HG03135 (cell line): ENCODE measurements at regions not wholly inside any gene's neighbourhood (a gene's known extent, or its start where the extent isn't known, plus 50 kb on each side); places are given as distances from the start of the nearest gene placed in this dataset.
"Not testable (repeated sequence)": the region's sequence is repeated elsewhere in the genome, so short reads cannot be mapped to it uniquely, and the experiment has no call there.

Experiments used
- ATAC-seq: cut with Tn5 transposase; IDR thresholded peaks from one replicate; pipeline ENCODE4 v1.9.1; 2021; ENCODE audit warnings: mild to moderate bottlenecking, moderate library complexity; ENCODE audit not compliant: unreplicated experiment

DNA sequence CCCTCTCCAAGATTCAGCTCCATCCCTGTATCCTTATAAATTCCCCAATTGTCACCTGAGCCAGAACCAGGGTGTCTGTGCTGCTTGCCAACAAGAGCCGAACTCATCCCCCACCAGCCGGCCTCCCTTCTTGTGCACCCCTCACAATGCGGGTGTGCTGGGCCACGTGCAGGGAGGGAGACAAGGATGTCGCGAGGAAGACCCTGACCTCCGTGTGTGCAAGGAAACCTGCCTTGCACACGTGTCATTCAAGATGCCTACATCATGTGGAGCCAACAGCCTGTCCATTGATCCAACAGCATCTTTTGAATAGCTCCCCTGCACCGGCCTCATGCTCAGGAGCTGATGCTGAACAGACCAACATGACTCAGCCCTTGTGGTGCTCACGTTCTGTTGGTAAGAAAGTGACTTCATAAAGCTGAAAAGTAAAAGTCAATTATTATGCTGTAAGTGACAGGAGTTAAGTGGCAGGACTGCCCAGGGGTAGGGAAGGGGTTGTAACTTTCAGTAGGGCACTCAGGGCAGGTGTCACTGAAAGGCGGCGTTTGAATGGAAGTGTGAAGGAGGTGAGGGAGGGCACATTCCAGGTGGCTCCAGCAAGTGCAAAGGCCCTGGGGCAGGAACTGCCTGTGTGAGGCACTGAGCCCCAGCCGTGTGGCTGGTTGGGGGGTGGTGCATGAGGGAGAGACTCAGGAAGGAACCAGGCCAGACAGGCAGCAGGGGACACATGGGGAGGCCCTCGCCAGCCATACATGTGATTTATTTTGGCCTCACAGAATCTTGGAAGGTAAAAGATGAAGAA, 302.2 kb downstream of the FOXL1 start:
- ATAC-seq, result no peak

DNA sequence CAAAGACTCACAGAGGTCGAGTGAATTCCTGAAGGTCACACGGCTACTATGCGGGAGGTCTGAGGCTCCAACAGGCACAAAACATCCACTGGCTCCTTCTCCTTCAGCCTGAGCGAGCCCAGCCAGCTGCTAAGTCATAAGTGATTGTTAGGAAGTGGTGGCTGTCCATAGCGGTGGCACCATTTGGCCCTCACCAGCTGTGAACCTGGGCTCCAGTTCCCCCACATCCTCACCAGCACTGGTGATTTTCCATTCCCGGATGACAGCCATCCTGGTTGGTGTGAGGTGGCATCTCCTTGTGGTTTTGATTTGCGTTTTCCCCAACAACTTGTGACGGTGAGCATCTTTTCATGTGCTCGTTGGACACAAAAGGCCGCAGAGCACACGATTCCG, 302.8 kb downstream of the FOXL1 start:
- no peak for ATAC-seq

DNA sequence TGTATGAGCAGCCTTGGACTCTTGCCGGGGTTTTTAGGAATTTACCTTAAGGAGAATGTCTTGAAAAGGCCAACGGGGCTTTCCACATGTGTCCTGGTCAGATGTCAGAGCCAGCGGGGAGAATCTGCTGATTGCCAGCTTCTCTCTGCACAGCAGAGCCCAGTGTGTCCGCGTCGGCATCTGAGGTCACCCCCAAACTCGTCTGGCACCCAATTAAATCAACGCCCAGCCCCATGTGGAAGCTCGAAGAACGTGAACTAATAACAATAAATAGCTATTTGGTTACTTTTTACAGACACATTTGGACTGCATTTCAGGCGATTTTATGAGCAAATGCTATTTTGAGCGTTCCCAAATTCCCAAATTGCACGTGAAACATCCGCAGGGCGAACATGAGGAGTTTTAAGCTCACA, 303.5 kb downstream of the FOXL1 start:
- ATAC-seq, result no peak

DNA sequence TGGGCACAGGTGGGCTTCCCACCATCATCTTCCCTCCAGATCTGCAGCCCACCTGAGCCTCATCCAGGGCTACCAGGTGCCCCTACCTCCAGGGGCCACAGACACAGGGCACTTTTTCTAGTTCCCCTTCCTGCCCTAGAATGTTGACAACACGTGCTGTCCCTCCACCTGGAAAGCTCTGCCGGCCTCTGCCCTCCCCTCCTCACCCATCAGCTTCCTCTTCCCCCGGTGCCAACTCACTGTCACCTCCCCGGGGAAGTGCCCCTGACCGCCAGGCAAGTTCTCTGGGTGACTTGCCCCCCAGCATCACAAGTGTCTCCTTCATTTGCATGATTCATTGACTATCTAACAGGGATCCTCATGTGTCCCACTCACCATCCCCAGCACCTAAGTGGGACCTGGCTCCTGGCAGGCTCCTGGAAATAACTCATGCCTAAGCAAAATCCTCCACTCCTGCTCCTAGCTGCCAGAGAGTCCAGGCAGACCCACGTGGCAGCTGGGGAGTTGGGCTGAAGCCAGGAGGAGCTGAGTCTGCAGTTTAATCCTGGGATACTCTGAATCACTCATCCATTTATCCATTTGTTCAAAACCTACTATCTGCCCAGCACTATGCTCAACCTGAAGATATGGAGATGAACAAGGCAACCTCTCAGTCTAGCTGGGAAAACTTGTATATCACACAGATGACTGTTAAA, 304.4 kb downstream of the FOXL1 start:
- no peak for ATAC-seq

DNA sequence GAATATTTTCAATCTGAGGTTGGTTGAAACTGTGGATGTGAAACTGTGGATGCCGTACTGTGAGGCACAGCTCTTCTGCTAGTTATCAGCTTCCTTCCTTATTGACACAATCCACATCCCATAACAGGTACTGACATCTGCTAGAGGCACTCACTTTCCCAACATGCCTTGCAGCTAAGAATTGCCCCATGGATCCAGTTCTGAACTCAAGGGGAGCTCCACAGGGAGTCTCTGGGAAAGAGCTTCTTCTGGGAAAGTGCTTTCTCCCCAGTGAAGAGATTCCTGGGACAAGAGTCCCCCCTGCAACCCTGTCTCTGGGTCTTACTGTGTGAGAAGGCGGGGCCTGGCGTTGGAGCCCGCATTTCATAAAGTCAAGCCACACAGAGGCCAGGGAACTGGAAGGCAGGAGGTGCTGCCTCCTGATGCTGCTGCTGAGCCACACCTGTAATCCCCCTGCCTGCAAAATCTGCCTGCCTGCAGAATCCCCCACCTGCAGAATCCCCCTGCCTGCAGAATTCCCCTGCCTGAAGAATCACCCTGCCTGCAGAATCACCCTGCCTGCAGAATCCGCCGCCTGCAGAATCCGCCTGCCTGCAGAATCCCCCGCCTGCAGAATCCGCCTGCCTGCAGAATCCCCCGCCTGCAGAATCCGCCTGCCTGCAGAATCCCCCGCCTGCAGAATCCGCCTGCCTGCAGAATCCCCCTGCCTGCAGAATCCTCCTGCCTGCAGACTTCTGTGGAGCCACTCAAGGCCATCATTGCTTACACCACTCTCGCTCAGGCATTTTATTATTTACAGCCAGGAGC, 305.4 kb downstream of the FOXL1 start:
- ATAC-seq, result no peak

DNA sequence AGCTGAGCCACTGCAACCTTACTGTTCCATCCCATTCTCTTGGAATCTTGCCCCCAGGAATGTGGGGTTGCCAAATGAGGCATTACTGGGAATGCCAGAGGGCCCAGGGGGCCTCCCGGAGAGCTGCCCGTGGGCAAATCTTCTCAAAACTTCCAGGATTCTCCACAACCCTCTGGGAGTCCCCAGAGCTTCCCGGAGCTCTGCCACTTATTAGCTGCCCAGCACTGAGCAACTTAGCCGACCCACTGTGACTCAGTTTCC, 306.0 kb downstream of the FOXL1 start:
- ATAC-seq, result no peak

DNA sequence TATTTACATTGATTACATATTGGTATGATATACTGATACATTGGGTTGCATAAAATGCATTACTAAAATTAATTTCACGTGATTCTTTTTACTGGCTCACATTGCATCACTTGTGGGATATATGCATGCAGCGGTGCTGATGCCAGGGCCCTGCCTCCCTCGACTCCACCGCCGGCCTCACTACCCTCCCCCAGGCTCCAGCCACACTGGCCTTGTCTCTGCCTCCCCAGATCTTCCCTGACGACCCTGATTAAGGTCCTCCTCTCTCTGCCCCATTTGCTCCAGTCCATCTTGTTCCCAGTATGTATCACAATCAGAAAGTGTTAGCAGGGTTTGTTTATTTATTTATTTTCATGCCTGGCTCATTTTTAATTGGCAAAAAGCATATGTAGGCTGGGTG, 306.8 kb downstream of the FOXL1 start:
- no peak for ATAC-seq

DNA sequence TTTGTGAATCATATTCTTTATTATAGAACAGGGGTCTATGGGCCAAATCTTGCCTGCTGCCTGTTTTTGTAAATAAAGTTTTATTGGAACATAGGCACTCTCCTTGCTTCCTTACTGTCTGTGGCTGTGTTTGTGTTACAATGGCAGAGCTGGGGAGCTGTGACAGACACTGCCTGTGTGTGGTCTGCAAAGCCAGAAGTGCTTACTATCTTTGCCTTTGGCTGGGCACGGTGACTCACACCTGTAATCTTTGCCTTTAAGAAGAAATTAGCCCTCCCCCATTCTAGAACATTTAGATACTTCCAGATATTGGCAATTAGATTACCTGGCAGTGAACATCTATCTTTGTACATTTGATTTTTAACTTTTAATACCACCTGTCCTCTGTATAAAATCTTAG, 308.3 kb downstream of the FOXL1 start:
- ATAC-seq, result no peak

DNA sequence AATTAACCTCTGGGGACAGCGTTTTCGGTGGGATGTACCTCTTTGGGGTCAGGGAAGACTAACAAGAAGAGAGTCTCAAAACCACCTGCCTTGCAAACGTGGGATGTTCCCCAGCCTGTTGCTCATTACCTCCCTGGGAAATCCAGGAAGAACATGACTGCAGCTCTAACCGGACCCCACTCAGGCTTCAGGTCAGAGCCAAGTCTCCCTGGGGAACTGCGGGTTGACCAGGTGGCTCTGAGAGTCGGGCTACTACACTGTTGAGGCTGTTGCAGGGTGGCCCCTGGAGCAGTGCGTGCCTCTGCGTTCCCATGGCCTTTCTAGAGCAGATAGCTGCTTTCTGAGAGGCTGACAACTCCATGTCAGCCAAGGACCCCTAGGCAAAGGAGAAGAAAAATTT, 309.1 kb downstream of the FOXL1 start:
- no peak for ATAC-seq

DNA sequence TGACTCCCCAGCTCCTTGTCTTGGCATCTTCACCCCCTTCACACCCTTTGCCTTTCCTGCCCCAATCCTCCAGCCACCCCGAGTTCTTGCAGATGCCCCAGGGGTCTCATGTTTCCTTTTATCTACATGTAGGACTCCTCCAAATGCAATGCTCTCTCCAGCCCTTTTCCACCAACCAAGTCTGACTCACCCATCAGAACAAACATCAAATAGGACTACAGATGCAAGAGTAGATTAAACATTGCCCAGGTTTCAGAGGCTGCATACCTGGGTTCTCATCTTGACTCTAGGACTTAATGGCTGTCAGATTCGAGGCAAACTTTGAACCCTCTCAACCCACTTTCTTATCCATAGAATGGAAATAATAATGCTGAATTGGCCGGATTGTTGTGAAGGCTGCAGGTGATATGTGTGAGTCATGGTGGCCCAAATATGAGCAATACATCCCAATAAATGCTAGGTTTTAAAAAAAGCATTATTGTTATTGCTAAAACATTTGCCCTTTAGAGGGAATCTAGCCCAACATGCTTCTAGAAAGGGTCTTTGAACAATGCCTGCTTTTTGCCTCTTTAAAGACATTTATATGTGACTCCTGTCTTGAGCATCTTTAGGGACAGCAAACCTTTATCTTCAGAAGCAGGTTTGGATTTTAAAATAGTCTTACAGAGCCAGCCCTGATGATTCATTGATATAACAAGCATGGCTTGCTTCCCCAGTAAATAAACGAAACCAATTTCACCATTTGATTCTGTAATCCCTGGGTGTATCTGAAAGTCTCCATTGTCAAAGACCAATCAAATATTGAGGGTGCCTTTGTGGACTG, 310.1 kb downstream of the FOXL1 start:
- no peak for ATAC-seq

DNA sequence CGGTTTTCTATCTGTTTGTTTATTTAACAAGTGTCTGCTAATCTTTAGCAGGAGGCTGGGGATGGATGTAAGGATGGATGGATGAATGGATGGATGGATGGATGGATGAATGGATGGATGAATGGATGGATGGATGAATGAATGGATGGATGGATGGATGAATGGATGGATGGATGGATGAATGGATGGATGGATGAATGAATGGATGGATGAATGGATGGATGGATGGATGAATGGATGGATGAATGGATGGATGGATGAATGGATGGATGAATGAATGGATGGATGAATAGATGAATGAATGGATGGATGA, 310.7 kb downstream of the FOXL1 start:
- not testable (repeated sequence) for ATAC-seq

DNA sequence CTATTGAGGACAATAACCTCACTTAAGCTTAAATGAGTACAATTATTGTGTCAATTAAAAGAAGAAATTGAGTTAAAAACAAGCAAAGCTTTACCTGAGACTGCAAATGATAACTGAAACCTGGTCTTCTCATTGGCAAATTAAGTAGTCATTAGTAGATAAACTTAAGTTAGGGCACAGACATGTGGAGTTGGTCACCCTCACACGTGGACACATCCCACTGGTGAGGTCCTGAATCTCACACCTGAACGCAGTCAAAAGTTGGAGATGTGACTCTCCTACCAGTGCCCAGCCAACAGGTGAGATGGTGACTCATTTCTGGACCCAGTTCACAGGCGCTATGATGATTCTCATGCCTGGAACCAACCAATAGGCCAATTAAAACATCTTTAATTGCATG, 311.6 kb downstream of the FOXL1 start:
- no peak for ATAC-seq

DNA sequence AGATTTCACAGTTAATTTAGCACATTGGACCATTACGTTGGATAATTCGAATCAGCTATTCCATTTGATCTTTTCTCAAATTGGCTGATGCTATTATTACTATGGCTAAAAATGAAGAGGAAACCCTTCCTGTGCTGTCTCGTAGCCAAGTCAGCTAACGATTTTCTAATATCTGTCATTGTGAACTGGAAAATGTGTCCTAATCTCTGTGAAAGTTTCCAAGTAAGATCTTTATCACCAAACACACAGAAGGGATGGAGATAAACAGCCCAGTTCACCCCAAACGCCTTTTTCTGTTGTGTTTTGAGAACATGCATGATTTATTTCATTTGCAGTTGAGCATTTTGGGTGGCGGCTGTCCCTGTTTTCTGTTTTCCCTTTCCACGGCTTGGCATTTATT, 312.8 kb downstream of the FOXL1 start:
- ATAC-seq, result no peak

DNA sequence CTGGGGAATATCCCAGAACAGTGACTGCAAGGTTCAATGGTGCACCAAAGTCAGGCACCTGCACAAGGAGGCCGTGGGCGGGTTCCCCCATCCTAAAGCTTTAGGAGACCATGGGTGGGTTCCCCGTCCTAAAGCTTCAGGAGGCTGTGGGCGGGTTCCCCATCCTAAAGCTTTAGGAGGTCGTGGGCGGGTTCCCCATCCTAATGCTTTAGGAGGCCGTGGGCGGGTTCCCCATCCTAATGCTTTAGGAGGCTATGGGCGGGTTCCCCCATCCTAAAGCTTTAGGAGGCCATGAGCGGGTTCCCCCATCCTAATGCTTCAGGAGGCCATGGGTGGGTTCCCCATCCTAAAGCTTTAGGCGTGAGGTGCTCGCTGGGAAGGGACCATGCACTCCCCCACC, 313.3 kb downstream of the FOXL1 start:
- ATAC-seq, result no peak

DNA sequence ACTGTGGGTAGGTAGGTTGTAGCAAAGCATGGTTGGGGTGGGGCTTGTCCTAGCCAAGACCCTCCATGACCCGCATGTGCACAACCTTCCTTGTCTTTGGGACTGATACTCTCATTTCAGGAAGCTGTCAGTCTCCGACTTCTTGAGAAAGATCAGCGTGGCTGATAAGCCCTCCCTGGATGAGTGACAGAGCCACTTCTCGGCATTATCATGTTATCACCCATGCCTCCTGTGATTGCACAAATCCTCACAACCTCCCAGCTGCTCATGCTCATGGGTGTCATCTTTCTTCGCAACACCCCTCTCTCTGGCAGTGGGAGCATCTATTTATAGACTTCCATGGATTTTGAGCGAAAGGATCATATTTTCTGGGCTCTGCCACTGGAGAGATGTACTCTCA, 314.2 kb downstream of the FOXL1 start:
- ATAC-seq, result no peak

DNA sequence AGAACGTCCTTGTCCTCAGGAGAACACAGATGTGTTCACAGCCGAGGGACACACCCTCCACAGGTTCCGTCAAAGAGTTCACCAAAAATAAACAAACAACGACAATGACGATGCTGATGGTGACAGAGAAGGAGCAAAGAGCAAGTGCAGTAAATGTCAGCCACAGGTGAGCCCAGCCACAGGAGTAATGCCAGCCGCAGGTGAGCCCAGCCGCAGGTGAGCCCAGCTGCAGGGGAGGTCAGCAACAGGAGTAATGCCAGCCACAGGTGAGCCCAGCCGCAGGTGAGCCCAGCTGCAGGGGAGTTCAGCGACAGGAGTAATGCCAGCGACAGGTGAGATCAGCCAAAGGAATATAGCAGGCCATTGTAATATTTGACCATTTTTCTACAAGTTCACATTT, 315.2 kb downstream of the FOXL1 start:
- no peak for ATAC-seq

DNA sequence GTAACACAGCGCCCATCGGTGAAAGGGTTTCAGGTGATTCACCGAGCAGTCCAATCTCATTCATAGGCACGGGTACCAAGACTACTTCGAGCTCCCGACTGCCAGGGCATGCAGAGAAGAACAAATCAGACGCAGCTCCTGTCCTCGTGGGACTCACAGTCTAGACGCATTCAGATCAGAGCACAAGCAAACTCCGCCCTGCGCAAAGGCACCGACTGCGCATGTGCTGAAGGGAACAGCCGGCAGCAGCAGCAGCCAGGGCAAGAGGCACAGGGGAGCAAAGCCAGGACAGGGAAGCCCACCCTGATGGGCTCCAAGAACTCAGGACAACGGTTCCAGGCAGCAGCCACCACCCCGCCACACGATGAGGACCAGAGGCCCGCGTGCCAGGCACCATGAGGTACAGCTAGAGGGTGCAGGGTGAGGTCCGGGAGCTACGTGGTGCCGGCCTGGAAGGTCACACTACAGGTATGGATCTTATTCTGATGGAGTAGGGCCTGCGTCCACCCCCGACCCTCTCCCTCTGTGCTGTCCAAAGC, 315.7 kb downstream of the FOXL1 start:
- ATAC-seq, result no peak

DNA sequence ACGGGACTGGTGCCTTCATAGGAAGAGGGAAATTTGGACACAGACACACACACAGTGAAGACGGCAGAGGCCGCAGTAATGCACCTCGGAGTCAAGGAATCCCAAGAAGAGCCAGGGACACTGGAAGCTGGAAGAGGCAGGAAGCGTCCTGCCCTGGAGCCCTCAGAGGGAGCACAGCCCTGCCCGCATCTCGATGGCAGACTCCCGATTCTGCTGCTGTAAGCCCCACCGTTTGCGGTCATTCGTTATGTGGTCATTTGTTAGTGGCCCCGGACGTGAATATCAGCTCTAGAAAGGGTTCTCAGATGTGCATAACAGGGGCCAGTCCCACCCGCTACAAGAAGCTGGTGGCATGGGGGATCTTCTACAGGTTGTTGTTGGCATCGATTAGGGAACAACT, 316.6 kb downstream of the FOXL1 start:
- ATAC-seq, result no peak

DNA sequence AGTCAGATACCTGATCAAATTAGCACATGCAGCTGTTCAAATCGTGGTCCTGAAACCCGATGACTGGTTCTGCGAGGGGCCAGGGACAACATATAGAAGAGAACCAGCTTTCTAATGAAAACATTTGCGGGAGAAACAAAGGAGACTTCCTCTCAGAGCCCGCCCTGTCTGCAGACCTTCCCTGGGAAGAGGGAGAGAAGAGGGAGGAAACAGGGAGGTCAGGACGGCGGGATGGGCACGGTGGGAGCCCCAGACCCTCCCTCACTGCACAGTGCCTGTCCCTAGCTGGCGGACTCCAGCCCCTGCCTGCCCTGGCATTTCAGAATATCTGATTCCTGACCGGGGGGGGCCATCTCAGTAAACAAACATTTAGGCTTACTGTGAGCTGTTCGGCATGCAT, 317.3 kb downstream of the FOXL1 start:
- no peak for ATAC-seq

DNA sequence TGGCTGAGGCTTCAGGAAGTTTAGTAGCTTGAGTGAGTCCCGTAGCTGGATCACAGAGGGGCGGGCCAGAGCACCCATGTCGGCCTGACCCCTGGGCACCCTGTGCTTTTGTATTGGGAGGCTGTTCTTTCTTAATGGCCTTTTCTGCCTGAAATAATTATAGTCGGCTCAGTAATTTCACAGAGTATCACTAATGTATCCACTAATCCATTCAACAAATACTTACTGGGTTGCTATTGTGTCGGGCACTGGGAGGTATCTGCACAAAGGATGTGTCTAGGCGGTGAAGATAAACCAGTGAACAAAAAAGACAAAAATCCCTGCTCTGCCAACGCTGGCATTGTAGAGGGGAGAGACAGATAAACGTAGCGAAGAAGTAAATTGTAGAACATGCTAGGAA, 318.6 kb downstream of the FOXL1 start:
- no peak for ATAC-seq

DNA sequence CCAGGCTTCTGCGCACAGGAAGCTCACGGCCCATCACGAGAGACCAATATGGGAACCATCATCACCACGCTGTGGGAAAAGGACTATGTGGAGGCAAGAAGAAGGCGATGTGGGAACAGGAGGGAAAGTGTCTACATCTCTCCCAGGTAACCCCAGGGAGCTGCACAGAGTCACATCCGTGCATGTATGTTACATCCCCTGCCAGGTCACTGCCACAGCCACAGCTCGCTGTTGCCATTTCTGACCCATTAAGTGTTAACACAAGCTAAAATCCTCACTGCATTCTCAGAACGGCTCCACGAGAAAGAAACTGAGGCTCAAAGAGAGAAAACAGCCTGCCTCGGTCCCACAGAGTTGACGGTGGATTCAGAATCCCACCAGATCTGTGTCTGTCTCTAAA, 319.1 kb downstream of the FOXL1 start:
- no peak for ATAC-seq
